ENCODE measurements at regions not wholly inside any gene's neighbourhood (a gene's known extent, or its start where the extent isn't known, plus 50 kb on each side); places are given as distances from the start of the nearest gene placed in this dataset.

DNA sequence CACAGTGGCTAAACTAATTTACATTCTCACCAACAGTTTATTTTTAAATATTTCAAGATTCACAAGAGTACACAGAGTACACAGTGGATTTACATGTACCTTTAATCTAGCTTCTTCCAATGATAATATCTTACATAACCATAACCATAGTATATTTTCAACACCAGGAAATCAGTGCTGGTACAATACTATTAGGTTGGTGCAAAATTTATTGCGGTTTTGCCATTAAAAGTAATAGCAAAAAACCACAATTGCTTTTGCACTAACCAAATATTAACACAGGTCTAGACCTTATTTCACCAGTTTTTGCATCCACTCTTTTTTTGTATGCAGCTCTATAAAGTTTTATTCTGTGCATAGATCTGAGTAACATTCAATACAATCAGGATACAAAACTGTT is 163.0 kb downstream of the SCG2 start:
- TF ChIP-seq, protein P1, sequence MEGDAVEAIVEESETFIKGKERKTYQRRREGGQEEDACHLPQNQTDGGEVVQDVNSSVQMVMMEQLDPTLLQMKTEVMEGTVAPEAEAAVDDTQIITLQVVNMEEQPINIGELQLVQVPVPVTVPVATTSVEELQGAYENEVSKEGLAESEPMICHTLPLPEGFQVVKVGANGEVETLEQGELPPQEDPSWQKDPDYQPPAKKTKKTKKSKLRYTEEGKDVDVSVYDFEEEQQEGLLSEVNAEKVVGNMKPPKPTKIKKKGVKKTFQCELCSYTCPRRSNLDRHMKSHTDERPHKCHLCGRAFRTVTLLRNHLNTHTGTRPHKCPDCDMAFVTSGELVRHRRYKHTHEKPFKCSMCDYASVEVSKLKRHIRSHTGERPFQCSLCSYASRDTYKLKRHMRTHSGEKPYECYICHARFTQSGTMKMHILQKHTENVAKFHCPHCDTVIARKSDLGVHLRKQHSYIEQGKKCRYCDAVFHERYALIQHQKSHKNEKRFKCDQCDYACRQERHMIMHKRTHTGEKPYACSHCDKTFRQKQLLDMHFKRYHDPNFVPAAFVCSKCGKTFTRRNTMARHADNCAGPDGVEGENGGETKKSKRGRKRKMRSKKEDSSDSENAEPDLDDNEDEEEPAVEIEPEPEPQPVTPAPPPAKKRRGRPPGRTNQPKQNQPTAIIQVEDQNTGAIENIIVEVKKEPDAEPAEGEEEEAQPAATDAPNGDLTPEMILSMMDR (IDR thresholded peaks at IDR 0.05; ENCODE audit: low read depth, low read length) = no peak
- TF ChIP-seq EZH2phosphoT487 (IDR thresholded peaks at IDR 0.05; ENCODE audit: low read depth) = no peak

Data from OCI-LY3 (cell line).